ENCODE measurements at regions not wholly inside any gene's neighbourhood (a gene's known extent, or its start where the extent isn't known, plus 50 kb on each side); places are given as distances from the start of the nearest gene placed in this dataset.
"Not testable (repeated sequence)": the region's sequence is repeated elsewhere in the genome, so short reads cannot be mapped to it uniquely, and the experiment has no call there.

- DNase-seq (ENCODE audit: low spot score) = not testable (repeated sequence)
Measured at GRCh38 chr7:68899156-68899555, 699.1 kb upstream of the AUTS2 start.

GRCh38 chr7:68900096-68900495 is 698.2 kb upstream of the AUTS2 start:
- DNase-seq (ENCODE audit: low spot score) = no peak

- DNase-seq (ENCODE audit: low spot score) = no peak
Measured at GRCh38 chr7:68904630-68905029, 693.6 kb upstream of the AUTS2 start.

- no peak for DNase-seq (ENCODE audit: low spot score)
Measured at GRCh38 chr7:68911754-68912153, 686.5 kb upstream of the AUTS2 start.

GRCh38 chr7:68914006-68914405 is 684.3 kb upstream of the AUTS2 start:
- DNase-seq (ENCODE audit: low spot score) = no peak

GRCh38 chr7:68917041-68917651 is 681.1 kb upstream of the AUTS2 start:
- DNase-seq (ENCODE audit: low spot score) = peak; percentile 6

GRCh38 chr7:68918621-68919020 is 679.7 kb upstream of the AUTS2 start:
- DNase-seq (ENCODE audit: low spot score) = no peak

- no peak for DNase-seq (ENCODE audit: low spot score)
Measured at GRCh38 chr7:68922850-68923249, 675.4 kb upstream of the AUTS2 start.

GRCh38 chr7:68925241-68925640 is 673.0 kb upstream of the AUTS2 start:
- DNase-seq (ENCODE audit: low spot score) = no peak

GRCh38 chr7:68929781-68930261 is 668.5 kb upstream of the AUTS2 start:
- DNase-seq (ENCODE audit: low spot score) = peak; percentile 46

- DNase-seq (ENCODE audit: low spot score) = peak; percentile 47
Measured at GRCh38 chr7:68936471-68937035, 661.7 kb upstream of the AUTS2 start.

GRCh38 chr7:68938151-68938550 is 660.1 kb upstream of the AUTS2 start:
- no peak for DNase-seq (ENCODE audit: low spot score)

- DNase-seq (ENCODE audit: low spot score) = no peak
Measured at GRCh38 chr7:68943786-68944185, 654.5 kb upstream of the AUTS2 start.

GRCh38 chr7:68955656-68956055 is 642.6 kb upstream of the AUTS2 start:
- no peak for DNase-seq (ENCODE audit: low spot score)

- no peak for DNase-seq (ENCODE audit: low spot score)
Measured at GRCh38 chr7:68958571-68958970, 639.7 kb upstream of the AUTS2 start.

- peak; percentile 73 for DNase-seq (ENCODE audit: low spot score)
Measured at GRCh38 chr7:68963552-68963951, 634.7 kb upstream of the AUTS2 start.

- DNase-seq (ENCODE audit: low spot score) = no peak
Measured at GRCh38 chr7:68964060-68964459, 634.2 kb upstream of the AUTS2 start.

- no peak for DNase-seq (ENCODE audit: low spot score)
Measured at GRCh38 chr7:68965351-68965750, 632.9 kb upstream of the AUTS2 start.

GRCh38 chr7:68967598-68967997 is 630.7 kb upstream of the AUTS2 start:
- DNase-seq (ENCODE audit: low spot score) = no peak

GRCh38 chr7:68969571-68969970 is 628.7 kb upstream of the AUTS2 start:
- no peak for DNase-seq (ENCODE audit: low spot score)

- DNase-seq (ENCODE audit: low spot score) = no peak
Measured at GRCh38 chr7:68971634-68972340, 626.5 kb upstream of the AUTS2 start.

- DNase-seq (ENCODE audit: low spot score) = peak; percentile 22
Measured at GRCh38 chr7:68977385-68978055, 620.8 kb upstream of the AUTS2 start.

- no peak for DNase-seq (ENCODE audit: low spot score)
Measured at GRCh38 chr7:68978710-68979109, 619.6 kb upstream of the AUTS2 start.

Data from kidney tubule cell (primary cell).